ENCODE measurements at regions not wholly inside any gene's neighbourhood (a gene's known extent, or its start where the extent isn't known, plus 50 kb on each side); places are given as distances from the start of the nearest gene placed in this dataset.

- FAIRE-seq (no peak), DNase-seq (ENCODE audit: insufficient read length, low spot score) (no peak)
- TF ChIP-seq CTCF (IDR thresholded peaks at IDR 0.05; ENCODE audit: insufficient read depth, missing control alignments): no peak
Observed at GRCh38 chr1:231108516-231109302, 53.1 kb upstream of the TRIM67 start.

DNA sequence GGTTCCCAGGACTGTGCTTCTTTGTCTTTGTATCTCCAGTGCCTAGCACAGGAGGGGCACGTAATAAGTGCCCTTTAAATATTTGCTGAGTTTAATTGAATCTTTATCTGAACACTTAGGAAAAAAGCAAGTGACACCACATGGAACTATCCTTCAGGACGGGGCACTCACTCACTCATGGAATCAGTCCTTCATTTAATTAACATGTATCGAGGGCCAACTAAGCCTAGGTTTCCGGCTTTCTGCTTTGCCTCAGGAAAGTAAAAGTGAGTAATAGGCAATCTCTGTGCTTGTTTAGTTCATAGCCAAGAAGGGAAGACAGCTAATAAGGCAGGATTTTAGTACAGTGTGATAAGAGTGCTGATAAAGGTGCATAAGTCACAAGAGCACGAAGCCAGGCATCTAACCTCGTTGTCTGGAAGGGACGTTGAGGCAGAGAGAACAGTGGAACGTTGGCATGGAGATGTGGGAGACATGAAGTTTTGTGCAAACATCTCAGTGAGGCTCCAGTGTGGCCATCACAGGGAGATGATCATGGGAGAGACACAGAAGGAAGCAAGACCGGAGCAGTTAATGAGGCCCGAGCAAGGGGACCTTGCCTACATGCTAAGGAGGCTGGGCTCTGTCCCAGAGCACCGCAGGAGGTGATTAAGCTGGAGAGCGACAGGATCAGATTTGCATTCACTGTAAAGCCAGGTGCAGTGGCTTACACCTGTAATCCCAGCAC is 54.1 kb upstream of the TRIM67 start:
- TF ChIP-seq CTCF (IDR thresholded peaks at IDR 0.05; ENCODE audit: insufficient read depth, missing control alignments): no peak
- FAIRE-seq: no peak
- DNase-seq (ENCODE audit: insufficient read length, low spot score): no peak

- no peak for DNase-seq (ENCODE audit: insufficient read length, low spot score)
- TF ChIP-seq CTCF (IDR thresholded peaks at IDR 0.05; ENCODE audit: insufficient read depth, missing control alignments): no peak
- no peak for FAIRE-seq
Observed at GRCh38 chr1:231107151-231107550, 54.7 kb upstream of the TRIM67 start.

DNA sequence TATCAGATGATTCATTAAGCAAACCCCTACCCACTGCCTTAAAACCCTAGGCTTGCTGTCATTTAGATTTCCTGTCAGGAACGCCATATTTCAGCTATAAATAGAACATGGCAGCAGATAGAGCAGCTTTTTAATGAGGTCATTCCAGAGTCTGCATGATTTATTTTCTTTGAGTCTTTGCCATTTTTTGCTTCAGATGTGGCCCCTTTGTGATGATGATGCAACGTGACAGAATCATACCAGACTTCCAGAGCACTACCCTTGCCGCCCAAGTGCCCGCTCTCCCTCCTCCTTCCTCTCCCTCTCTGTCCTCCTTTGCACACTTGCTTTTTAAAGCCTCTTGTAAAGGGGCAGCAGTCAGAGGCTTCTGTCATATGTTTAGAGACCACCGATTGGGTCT is 55.5 kb upstream of the TRIM67 start:
- no peak for DNase-seq (ENCODE audit: insufficient read length, low spot score)
- FAIRE-seq: no peak
- TF ChIP-seq CTCF (IDR thresholded peaks at IDR 0.05; ENCODE audit: insufficient read depth, missing control alignments): no peak

DNA sequence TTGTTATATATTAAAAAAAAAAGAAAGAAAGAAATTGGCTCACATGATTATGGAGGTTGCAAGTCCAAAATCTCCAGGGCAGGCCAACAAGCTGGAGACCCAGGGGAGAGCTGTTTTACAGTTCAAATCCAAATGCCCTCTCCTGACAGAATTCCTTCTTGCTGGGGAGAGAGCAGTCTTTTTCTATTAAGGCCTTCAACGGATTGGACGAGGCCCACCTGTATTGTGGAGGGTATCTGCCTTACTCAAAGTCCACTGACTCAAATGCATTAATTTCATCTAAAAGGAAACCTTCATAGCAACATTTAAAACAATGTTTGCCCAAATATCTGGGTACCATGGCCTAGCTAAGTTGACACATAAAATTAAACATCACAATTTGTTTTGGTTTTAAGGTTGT is 56.9 kb upstream of the TRIM67 start:
- no peak for TF ChIP-seq CTCF (IDR thresholded peaks at IDR 0.05; ENCODE audit: insufficient read depth, missing control alignments)
- DNase-seq (ENCODE audit: insufficient read length, low spot score) (no peak), FAIRE-seq (no peak)

DNA sequence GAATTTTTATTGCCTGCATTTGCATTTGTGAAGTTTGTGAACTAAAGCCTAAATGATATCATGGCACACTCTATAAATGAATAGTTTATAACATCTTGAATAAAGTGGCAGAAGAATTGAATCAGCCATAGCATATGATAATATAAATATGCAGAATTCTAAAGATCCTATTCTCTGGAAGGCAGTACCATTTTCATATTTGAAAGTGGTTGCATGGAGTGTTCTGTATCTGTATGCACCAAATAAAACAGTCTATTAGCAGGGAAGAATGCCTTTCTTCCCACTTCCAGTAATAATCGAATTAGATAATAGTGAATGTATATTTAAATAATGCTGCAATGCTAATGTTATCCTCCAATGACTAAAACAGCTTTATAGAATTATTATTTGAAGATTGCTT is 57.9 kb upstream of the TRIM67 start:
- FAIRE-seq: no peak
- TF ChIP-seq CTCF (IDR thresholded peaks at IDR 0.05; ENCODE audit: insufficient read depth, missing control alignments): no peak
- no peak for DNase-seq (ENCODE audit: insufficient read length, low spot score)

All from D721Med (cell line).